GM19455 (cell line): ENCODE measurements at regions not wholly inside any gene's neighbourhood (a gene's known extent, or its start where the extent isn't known, plus 50 kb on each side); places are given as distances from the start of the nearest gene placed in this dataset.
A peak's percentile ranks its signal among the peaks of the same experiment; 100 is the strongest.

Experiments used
- ATAC-seq: cut with Tn5 transposase; IDR thresholded peaks from one replicate; pipeline ENCODE4 v1.9.1; 2021; ENCODE audit not compliant: unreplicated experiment

DNA sequence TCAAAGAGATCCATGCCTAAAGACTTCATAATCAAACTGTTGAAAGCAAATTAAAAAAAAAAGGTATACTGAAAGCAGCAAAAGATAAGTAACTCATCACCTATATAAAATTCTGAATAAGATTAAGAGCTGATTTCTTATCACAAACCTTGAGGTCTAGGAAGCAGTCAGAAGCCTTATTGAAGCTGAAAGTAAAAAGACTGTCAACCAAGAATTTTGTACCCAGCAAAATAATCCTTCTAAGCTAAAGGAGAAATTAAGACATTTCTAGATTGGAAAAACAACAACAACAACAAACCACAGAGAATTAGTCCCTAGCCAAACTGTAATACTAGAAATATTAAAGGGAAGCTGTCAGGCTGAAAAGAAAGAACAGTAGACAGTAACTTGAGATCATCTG is 622.9 kb downstream of the PCDH7 start:
- no peak for ATAC-seq

DNA sequence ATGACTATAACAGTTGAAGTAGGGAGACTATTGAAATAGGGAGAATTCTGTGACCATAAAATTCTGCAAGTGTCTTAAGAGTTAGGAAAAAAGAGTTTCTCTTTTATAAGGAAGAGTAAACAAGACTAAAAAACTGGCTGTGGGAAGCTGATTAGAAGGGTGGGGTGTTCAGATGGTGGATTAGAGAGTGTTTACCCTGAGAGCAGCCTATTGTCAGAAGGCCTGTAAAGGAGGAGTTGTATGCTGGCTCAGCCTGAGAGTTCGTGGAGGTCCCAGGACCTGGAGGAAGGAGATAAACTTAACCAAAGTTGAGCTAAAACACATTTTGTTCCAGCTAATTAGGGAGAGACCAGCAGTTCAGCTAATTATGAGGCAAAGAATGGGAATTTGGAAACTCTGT is 629.7 kb downstream of the PCDH7 start:
- no peak for ATAC-seq

DNA sequence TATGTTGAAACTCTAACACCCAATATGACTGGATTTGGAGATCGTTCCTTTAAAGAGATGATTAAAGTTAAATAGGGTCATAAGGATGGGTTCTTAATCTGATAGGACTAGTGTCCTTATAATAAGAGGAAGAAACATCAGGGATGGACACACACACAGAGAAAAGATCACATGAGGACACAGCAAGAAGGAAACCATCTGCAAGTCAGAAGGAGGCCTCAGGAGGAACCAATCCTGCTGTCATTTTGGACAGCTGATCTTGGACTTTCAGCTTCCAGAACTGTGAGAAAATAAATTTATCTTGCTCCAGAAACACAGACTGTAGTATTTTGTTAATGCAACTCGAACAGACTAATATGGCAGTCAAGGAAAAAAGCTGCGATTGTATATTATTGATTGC is 631.5 kb downstream of the PCDH7 start:
- no peak for ATAC-seq

DNA sequence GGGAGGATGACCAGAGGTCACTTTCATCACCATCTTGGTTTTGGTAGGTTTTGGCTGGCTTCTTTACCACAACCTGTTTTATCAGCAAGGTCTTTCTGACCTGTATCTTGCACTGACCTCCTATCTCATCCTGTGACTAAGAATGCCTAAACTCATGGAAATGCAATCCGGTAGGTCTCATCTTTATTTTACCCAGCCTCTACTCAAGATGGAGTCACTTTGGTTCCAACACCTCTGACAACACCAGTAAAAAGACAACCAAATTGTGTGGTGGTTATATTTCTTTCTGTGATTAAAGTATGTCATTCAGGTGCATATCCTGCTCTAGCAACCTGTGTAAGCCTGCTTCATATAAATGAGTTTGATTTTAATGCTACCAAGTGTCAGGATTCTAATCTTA is 636.7 kb downstream of the PCDH7 start:
- no peak for ATAC-seq

DNA sequence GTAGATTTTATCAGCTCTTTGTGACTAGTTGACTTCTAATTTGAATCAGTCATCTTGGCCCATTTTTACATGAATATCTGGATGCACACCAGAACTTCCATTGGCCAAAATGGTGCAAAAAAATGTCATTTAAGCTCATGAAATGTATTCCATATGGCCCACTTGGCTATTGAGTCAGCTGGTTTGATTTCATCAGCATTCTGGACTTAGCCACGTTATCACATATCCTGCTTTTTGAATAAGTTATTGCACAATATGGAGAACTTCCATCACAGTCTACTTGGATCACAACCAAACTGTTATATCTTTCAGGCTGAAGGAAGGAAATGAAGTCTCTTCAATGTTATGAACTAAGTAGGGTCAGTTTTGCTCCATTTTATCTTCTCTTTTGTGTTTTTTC is 640.6 kb downstream of the PCDH7 start:
- no peak for ATAC-seq

DNA sequence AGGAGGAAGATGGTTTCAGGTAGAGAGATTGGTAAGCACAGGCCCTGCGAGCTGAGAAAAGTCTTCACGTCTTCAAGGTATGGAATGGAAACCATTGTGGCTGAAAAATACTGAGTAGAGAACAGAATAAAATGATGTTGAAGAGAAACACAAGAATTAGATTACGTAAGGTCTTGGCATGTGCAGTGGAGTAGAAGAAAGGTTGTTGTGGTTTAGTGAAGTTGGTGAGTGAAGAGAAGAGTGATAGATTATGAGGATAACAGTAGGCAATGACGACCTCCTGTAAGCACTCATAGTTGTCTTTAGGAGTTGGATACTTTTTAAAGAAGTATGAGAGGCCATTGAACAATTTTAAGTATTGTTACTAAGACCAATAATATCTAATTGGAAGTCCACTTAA is 642.6 kb downstream of the PCDH7 start:
- ATAC-seq: no peak

DNA sequence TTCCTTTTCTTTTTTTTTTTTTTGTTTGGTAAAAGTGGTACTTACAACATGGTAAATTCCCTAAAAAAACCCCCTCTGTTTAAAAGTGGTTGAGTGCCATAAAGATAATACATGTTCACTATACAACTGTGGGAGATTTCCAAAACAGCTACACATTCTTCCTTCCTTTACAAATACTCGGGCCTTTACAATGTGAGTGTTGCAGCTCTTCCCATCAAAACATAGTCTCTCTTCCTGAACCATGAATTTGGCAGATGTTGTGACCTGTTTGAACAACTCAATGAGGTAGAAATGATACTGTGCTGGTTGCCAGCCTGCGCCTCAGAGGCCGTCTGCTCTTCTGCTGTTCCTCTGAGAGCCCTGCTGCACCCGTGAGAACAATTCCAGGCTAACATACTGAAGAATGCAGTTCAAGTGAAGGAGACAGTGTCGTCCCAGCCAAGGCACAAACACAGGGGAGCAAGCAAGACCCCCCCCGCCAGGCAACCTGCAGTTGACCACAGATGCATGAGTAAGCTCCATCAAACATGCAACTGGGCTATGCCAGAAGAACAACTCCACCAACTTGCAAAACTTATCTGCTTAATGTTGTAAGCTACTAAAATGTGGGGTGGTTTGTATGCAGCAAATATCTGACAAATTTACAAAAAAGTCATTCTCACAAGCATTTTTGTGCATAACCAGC is 645.0 kb downstream of the PCDH7 start:
- ATAC-seq: no peak

DNA sequence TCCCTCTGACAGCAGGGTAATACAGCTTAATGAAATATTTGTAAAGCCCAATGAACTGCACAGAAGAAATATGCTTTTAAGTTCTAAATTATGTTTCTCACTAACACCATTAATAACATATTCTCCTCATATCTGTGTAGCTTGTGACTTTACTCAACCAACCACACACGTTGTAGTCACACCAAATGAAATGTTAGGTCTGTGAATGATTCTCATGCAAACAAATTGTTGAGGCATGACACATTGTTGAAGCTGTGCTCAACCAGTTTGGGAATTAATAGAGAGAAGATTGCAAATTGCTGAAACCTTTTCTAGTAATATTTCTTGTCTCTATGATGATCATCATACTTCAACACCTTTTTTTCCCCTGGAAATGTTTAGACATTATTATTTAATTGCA is 645.9 kb downstream of the PCDH7 start:
- ATAC-seq: no peak

DNA sequence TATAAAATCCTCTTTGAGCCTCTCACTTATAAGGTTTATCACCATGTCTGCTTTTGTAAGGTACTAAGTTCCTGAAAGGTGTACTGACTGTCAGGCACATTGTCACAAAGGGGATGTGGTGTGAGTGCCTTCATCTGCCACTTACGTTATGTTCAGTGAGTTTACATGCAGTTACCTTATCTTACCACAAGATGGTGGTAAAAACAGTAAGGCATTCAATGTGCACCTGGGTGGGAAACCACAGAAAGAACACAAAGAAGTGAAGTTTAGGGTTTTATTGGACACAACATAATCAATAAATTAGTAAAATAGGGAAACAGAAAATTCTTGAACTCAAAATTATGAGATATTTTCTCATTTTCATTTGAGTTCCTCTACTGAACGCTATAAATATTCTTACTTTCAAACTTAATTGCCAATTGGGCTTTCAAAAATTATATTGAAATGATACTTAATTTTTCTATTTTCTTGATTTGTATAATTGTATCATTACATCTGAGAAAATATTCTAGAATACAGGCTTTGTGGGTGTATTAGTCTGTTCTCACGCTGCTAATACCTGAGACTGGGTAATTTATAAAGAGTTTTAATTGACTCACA is 650.8 kb downstream of the PCDH7 start:
- peak; percentile 87 for ATAC-seq

DNA sequence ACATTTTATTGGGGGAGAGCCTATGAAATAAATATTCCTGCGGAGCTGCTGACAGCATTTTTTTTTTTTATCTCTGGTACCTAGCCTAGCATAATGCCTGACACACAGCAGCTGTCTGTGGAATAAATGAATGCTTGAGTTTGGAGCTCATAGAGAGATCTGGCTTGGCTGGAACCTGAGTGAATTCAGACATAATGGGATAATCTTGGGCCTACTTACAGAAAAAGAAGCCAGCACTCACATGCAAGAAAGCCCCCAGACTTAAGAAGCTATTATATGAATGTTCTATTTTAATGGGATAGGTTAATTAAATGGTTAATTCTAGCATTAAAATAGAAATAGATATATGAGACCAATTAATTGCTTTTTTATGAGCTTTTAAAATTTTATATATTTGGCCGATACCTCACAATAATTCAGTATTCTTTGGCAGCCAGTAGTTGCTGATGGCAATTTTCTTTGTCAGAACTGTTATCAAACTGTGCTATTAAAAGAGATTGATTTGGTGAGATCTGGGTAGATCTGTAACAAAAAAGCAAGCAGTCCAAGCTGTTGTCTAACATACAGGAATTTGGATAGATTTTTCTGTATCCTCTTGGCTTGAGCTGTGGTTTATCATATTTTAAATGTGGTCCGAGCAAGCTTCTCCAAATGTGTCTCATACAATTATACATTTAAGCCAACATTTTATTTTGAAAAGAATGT is 654.2 kb downstream of the PCDH7 start:
- ATAC-seq: no peak

DNA sequence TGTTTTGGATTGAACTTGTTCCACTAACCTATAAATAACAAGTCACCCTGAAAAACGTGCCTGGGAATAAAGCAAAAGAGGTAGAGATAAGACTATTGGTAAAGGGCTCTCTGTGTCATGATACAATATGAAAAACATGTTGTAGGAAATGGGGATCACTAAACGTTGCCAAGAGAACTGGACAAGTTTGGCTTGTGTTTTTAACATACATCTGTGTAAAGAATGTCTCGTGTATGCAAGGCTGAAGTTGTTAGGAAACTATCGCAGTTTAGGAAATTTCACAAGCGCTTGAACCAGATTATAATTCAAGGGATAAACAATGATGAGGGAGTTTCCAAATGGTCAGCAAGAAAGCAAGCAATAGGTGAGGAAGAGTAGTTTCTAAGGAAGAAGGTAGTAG is 655.8 kb downstream of the PCDH7 start:
- no peak for ATAC-seq

DNA sequence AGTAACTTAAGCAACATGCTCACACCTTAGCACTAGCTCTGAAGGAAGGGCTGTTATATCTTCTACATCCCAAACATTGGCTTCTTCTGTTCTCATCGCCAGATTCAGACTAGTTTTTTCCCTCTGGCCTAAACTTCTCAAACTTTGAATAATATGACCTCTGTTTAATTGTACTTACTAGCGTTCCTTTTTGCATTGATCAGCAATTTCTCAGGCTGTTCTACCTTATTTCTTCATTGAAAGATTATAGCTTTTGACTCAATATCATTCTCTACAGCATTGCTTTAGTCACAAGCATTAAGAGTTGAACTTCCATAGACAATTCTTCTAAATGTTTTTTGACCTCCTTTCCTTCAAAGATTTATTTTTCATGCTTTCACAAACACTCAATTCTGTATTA is 659.2 kb downstream of the PCDH7 start:
- no peak for ATAC-seq

DNA sequence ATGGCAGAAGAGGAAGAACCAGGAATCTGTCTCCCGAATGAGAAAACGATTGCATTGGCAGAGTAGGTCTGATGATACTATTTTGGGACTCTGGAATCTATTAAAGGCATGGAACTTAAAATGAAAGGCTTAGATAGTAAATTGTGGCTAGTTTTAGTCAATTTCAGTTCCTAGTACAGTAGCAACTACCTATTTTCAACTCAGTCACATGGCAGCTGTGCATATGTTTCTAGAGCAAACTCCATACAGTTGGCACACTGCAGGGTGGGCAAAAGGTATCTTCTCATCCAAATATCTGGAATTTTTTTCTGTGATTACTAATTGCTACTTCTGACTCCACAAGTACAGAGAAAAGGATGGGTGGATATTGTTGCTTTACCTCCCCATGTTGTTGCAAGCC is 663.6 kb downstream of the PCDH7 start:
- ATAC-seq: no peak

DNA sequence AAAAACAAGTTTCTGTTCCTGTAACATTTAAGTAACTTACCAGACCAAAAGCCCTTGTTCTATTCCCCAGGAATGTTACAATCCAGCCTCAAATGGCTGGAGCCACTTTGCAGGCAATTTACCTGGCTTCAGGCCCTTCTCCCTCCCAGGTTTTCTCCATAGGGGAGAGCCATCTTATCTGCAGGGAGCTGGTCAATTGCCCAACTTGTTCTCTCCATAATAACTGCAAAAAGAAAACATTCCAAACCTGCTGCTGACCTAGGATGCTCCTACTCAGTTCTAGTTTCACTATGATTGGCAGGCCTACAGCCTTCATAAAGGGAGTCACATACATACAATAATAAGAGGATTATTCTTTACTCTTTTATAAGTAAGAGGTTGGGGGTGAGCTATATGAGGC is 670.7 kb downstream of the PCDH7 start:
- ATAC-seq: no peak

DNA sequence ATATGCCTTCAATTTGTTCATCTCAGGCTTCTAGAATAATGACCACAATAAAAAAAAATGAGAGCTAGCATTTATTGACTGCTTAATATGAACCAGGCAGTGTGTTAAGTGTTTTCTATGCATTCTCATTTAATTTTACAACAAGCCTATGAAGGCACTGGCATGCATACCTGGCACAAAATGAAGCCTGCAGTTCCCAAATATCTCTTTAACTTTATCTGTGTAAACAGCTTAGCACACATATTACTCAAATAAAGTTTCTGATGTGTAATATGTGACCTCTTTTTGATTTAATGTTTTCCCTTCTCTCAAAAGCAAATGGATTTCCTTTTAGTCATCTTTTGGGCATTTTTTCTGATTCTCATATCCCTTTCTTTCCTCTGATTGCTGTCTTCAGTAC is 671.8 kb downstream of the PCDH7 start:
- no peak for ATAC-seq

DNA sequence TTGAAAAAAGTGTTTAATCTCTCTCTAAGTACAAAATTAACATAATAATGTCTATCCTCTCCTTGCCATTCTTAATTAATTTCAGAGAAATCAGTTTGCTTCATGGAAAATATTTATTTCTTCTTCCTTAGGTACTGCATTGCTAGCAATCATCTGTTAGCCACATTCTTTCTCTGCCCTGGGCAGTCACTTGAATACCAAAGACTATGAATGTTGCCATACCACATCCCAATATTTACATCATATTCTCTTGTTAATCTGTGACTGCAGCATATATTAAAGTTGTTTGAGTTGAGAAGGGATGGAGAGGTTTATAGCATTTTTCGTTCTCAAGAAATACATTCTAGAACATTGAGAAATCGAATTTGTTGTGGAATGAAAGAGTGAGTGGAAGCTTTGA is 672.8 kb downstream of the PCDH7 start:
- ATAC-seq: no peak

DNA sequence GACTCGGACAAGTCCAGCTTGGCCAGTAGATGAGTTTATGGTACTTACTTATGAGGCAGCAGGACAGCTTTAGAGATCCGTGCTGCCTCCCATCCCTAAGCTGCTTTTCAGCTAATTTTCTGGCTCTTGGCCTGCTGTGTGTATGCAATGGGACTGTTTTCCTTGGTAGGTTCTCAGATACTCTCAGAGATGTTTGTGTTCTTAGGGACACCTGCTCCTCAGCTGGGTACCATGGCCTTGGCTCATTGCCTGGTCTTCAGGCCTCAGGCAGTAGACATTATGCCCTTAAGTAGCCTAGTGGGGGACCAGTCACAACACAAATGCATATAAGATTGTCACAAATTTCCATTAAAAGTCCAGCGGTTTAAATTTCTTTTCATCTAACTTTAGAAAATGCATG is 688.0 kb downstream of the PCDH7 start:
- ATAC-seq: no peak

DNA sequence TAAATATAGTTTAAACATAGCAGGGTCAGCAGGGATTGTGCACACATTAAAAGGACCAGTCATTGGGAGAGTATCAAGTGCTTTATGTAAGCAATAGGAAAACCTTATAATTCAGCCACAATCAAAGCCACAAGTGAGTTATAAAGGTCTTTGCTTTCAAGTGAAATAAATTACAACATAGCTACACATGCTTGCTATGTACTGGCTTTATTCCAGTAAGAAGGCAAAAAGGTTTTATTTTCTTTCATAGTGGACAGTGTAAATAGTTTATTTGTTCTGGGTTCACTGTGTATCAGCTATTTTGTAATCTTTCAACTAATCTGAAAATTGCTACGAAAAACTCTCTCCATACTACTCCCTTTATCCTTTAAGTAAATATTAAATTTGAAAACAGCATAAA is 691.4 kb downstream of the PCDH7 start:
- no peak for ATAC-seq

DNA sequence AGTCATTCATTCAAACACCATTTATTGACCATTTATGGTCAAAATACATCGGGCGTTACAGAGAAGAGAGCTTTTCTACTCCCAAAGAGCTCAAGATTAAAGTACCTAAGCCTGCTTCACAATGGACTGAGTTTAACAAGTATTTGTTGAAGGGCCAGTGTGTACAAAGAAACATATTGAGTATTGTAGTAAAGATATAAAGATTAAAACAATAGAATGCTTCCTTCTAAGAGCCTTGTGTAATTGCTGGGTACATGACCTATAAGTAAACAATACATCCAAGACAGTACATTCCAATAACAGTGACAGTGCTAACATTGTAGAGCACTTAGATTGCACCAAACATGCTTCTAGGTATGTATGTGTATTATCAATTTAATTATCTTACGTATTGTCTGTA is 695.5 kb downstream of the PCDH7 start:
- no peak for ATAC-seq

DNA sequence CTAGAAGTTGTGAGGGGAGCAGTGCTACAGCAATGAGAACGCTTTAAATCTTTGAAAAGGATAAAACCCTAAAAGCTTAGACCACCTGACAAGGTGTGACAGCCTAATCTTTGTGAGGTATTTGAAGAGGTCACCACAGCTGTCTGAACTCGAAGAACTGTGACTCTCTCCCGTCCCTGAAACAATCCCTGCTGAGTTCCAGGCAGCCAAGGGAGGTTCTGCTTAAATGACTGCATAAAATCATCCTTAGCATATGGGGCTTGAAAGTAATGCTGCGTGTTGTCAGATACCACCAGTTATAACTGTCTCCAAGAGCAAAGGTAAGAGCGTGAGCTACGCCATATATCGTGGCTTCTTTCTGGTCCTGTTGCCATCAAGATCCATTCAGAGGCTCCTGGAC is 696.3 kb downstream of the PCDH7 start:
- ATAC-seq: no peak

DNA sequence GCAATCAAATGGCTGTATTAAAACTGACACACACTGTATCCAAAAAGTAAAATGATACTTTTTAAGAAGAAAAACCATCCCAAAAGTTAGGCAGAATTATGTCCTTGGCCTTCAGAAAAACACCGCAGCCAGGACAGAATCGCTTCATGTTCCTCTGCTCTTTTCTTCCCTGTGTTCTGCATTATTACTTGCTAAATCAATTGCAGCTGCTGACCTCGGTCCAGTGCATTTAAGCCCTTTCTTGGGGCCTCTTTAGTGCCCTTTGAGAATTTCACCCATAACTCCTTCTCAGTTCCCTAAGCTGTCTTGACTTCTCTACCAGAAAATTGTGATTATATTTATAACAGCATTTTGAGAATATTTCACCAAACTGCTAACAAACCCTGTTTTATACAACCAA is 696.9 kb downstream of the PCDH7 start:
- ATAC-seq: no peak

DNA sequence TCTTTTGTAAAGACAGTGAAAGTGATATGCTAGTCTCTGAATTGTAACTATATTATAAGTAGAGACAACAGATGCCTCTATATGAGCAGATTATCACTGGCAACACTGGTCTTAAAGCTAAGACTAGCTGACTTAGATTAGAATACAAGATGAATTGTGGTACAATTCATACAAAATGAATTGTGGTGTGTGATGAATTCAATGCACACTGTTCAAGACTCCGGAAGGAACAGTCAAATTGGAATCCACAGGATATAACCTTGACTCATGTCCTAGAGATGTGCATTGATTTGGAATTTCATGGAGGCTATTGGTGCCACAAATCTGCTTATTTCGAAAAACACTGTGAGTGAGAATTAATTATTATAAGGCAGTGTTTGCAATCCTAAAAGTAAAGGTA is 701.8 kb downstream of the PCDH7 start:
- no peak for ATAC-seq

DNA sequence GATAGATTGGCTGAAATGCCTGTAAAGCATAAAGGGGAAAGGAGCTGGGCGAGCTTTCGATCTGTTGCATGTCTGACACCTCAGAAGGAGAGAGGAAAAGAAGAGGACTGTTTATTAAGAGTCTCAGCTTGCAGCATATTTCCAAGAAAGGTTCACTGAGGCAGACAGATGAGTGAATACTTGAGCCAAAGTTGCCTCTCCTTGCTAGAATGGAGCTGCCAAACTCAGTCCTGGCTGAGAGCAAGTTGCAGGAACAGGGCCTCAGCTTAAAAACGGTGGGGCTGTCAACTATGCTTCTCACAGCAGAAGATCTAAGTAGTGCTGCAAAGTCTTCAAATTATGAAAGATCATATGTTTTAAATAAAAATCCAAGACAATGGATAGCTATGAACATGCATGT is 707.5 kb downstream of the PCDH7 start:
- no peak for ATAC-seq
